ENCODE measurements at regions not wholly inside any gene's neighbourhood (a gene's known extent, or its start where the extent isn't known, plus 50 kb on each side); places are given as distances from the start of the nearest gene placed in this dataset.

- no peak overlapping the region for H3K27ac ChIP-seq
- WGBS, 2 donors: 66 to 72% methylated on average over 6 of the region's 6 CpGs
- DNase-seq: no peak
- no peaks in the 10 kb centered on the region for H3K9me3 ChIP-seq
- no peak for ATAC-seq (ENCODE audit: low FRiP score in 2 of 2)
- TF ChIP-seq EP300 (IDR thresholded peaks at IDR 0.05) (no peak), POLR2AphosphoS5 (IDR thresholded peaks at IDR 0.05) (no peak), CTCF (IDR thresholded peaks at IDR 0.05) (no peak), POLR2A (IDR thresholded peaks at IDR 0.05) (no peak)
- no peaks in the 10 kb centered on the region for H3K27me3 ChIP-seq
- no peaks in the 10 kb centered on the region for H3K36me3 ChIP-seq
- H3K4me3 ChIP-seq: no peak overlapping the region
- no peaks in the 10 kb centered on the region for H3K4me1 ChIP-seq
These were observed 179.5 kb upstream of the PHF14 start for GRCh38 chr7:10793995-10794775.

- Histone ChIP-seq H3K27me3 (no peaks in the 10 kb centered on the region), H3K27ac (no peak overlapping the region), H3K4me3 (no peak overlapping the region), H3K36me3 (no peaks in the 10 kb centered on the region), H3K4me1 (no peaks in the 10 kb centered on the region), H3K9me3 (no peaks in the 10 kb centered on the region)
- 88 to 100% methylated on average over 1 of the region's 1 CpG for WGBS, 2 donors
- DNase-seq (no peak), ATAC-seq (ENCODE audit: low FRiP score in 2 of 2) (no peak)
- TF ChIP-seq CTCF (IDR thresholded peaks at IDR 0.05) (no peak), POLR2AphosphoS5 (IDR thresholded peaks at IDR 0.05) (no peak), EP300 (IDR thresholded peaks at IDR 0.05) (no peak), POLR2A (IDR thresholded peaks at IDR 0.05) (no peak)
These were observed 176.5 kb upstream of the PHF14 start for GRCh38 chr7:10797157-10797556.

DNA sequence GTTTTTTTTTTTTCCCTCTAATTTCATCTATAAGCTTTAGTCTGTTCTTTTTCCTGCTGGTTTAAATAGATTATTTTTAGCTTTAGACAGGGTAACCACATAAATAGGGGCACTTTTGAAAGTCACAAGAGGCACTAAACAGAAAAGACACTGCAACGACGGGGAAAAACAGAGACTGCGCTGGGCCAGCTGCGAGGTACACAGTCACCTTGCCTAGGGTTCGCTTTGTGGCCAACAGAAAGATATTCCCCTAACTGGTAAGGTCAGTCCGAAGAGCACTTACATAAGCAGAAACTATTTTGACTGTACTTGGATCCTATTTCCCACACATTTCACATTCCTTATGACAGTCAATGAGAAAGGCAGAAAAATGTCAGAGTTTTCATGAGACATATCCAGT lies 175.6 kb upstream of the PHF14 start:
- DNase-seq: no peak
- no peak for TF ChIP-seq EP300 (IDR thresholded peaks at IDR 0.05)
- TF ChIP-seq POLR2AphosphoS5 (IDR thresholded peaks at IDR 0.05): no peak
- TF ChIP-seq POLR2A (IDR thresholded peaks at IDR 0.05): no peak
- TF ChIP-seq CTCF (IDR thresholded peaks at IDR 0.05): no peak
- Histone ChIP-seq H3K36me3 (no peaks in the 10 kb centered on the region), H3K27ac (no peak overlapping the region), H3K4me1 (no peaks in the 10 kb centered on the region), H3K9me3 (no peaks in the 10 kb centered on the region), H3K4me3 (no peak overlapping the region), H3K27me3 (no peaks in the 10 kb centered on the region)
- 81 to 87% methylated on average over 6 of the region's 6 CpGs for WGBS, 2 donors
- ATAC-seq (ENCODE audit: low FRiP score in 2 of 2): no peak

- Histone ChIP-seq H3K4me3 (no peak overlapping the region), H3K4me1 (no peaks in the 10 kb centered on the region)
- 87 to 93% methylated on average over 5 of the region's 5 CpGs for WGBS, 2 donors
These were observed 174.2 kb upstream of the PHF14 start for GRCh38 chr7:10799475-10799874.

More at GRCh38 chr7:10799475-10799874, 174.2 kb upstream of the PHF14 start:
- no peaks in the 10 kb centered on the region for H3K27me3 ChIP-seq
- no peaks in the 10 kb centered on the region for H3K36me3 ChIP-seq
- ATAC-seq (ENCODE audit: low FRiP score in 2 of 2) (no peak), DNase-seq (no peak)
- H3K9me3 ChIP-seq: no peaks in the 10 kb centered on the region
- TF ChIP-seq POLR2AphosphoS5 (IDR thresholded peaks at IDR 0.05): no peak
- no peak for TF ChIP-seq EP300 (IDR thresholded peaks at IDR 0.05)
- TF ChIP-seq CTCF (IDR thresholded peaks at IDR 0.05): no peak
- no peak for TF ChIP-seq POLR2A (IDR thresholded peaks at IDR 0.05)
- H3K27ac ChIP-seq: no peak overlapping the region

All from upper lobe of left lung (tissue), 6 donors.